GM12892 (cell line): ENCODE measurements at regions not wholly inside any gene's neighbourhood (a gene's known extent, or its start where the extent isn't known, plus 50 kb on each side); places are given as distances from the start of the nearest gene placed in this dataset.

ENCODE experiments used
- DNase-seq: peaks from one replicate; pipeline ENCODE4 v3.0.0; 2011; ENCODE audit not compliant: insufficient read length
- FAIRE-seq: peaks from 2 replicates; lab custom pipeline; 2011; peaks lifted over from hg19 to GRCh38; lab: Jason Lieb, UNC
- POLR2A ChIP-seq: IDR thresholded peaks from 2 replicates; pipeline ENCODE4 v1.6.1; 2011; ENCODE audit warnings: low read depth, low read length, control low read depth
- POLR2AphosphoS5 ChIP-seq: IDR thresholded peaks from 2 replicates; pipeline ENCODE4 v1.6.1; 2011; ENCODE audit warnings: low read depth, low read length, control low read depth
- TAF1 ChIP-seq: IDR thresholded peaks from 2 replicates; pipeline ENCODE4 v1.6.1; 2011; ENCODE audit warnings: low read depth, mild to moderate bottlenecking, control low read depth, low read length, borderline replicate concordance

DNA sequence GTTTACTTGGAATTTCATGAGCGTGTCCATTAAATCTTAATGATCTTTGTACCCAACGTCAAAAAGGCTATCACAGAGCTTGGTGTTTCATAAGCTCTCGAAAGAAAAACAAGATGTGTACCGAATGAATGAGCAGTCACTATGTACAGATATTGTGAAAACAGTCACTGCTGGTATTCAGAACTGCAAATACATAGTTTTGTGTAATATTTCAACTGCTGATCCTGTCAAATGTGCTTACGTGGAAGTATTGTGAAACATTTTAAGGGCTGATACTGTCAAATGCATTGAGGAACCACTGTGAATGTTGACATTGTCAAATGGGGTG lies 184.2 kb upstream of the KLHL29 start:
- TF ChIP-seq POLR2AphosphoS5 (no peak), POLR2A (no peak), TAF1 (no peak)
- DNase-seq (no peak), FAIRE-seq (no peak)

DNA sequence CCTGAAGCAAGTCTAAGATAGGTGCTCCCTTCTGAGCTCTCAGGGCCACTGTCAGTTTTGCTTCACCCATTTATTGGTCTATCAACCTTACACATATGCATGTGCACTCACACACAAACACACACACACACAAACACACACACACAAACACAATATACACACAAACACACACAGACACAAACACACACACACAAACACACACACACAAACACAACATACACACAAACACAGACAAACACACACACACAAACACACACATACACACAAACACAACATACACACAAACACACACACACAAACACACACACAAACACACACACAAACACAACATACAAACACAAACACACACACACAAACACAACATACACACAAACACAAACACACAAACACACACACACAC lies 181.6 kb upstream of the KLHL29 start:
- FAIRE-seq = peak; percentile 38
- TF ChIP-seq POLR2AphosphoS5 = no peak
- TF ChIP-seq POLR2A = no peak
- TF ChIP-seq TAF1 = no peak

DNA sequence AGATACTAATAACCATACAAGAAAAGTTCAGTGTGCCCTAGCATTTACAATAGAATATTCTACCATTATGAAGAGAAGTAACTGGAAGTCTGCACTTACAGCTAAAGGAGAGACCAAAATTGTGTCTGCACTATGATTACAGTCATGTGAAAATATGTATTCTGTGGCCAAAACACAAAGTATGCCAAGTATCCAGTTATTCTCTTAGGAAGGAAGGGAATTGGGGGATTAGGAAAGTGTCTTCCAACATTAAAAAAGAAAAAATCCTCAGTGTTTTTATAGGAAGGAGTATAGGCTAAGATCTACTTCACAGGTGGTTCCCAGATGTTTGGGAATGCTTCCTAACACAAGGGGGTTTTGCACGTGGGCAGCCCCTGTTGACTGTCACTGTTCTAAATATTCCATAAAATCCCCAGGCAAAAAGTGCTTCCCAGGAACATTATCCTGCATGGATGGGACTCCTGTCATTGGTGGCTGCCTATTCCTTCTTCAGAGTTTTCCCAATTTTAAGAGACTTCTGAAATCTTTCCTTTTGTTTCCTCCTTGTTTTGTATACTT lies 180.2 kb upstream of the KLHL29 start:
- no peak for DNase-seq
- FAIRE-seq = no peak
- TF ChIP-seq POLR2A (no peak), POLR2AphosphoS5 (no peak), TAF1 (no peak)

More for the DNA sequence above, 181.6 kb upstream of the KLHL29 start:
- DNase-seq = no peak

GRCh38 chr2:23206650-23207049 lies 178.3 kb upstream of the KLHL29 start:
- DNase-seq (no peak), FAIRE-seq (no peak)
- TF ChIP-seq POLR2A = no peak
- no peak for TF ChIP-seq POLR2AphosphoS5
- TF ChIP-seq TAF1 = no peak

DNA sequence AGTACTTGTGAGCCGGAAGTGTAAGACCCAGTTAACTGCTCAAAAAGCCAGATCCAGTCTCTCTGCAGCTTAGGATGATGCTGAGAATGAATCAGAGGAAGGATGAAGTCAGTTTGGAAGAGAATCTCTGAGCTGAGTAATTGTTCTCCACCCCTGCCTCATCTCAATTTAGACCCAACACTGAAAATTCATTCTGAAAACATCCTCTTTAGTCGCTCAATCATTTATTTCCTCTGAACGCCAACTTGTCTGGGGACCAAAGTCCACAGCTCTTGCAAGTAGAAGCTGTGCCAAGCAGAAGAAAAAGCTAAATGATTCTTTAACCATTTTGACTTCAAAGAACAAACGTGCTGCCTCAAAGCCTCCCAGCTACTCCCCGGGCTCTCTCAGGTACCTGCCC lies 177.1 kb upstream of the KLHL29 start:
- TF ChIP-seq TAF1 (no peak), POLR2AphosphoS5 (no peak), POLR2A (no peak)
- DNase-seq = no peak
- FAIRE-seq = no peak

DNA sequence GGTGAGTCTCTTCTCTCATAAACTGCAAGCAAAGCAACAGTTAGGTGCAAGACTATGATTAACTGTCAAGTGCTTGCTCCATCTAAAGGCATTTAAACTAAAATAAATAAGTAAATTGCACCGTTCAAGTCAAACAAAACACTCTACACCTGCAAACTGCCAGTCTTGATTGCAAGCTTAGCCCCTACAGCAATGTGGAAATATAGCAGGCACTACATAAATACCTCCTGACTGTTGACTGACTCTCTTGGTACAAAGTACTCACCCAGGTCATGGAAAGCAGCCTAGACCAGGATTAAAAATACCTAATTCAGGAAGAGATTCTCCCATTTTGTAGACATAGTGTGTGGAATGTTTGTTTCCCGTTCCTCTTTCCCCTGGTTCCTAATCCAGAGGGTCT lies 176.6 kb upstream of the KLHL29 start:
- TF ChIP-seq POLR2A = no peak
- TF ChIP-seq TAF1 = no peak
- no peak for TF ChIP-seq POLR2AphosphoS5
- DNase-seq (no peak), FAIRE-seq (no peak)

DNA sequence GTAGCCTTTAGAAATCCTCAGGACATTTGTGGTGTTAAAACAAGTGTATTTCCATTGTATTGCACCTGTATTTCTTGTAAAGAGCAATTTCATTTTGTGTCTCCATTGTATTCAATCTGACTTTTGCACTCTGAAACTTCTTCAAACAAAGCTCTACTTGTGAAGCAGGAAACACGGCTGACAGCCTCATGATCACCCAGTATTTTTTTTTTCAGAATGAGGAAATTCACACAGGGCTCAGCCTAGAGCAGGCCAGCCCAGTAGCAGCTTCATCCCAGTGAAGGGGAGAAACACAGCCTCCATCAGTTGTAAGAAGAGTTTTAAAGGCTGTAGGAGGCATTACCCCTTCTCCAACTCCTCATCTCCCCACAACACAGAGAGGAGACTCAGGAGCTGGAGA lies 175.9 kb upstream of the KLHL29 start:
- TF ChIP-seq POLR2AphosphoS5 = no peak
- TF ChIP-seq TAF1 = no peak
- TF ChIP-seq POLR2A = no peak
- DNase-seq (no peak), FAIRE-seq (no peak)

GRCh38 chr2:23211987-23212583 lies 172.9 kb upstream of the KLHL29 start:
- TF ChIP-seq POLR2AphosphoS5 (no peak), POLR2A (no peak), TAF1 (no peak)
- DNase-seq (no peak), FAIRE-seq (no peak)

GRCh38 chr2:23213196-23213595 lies 171.8 kb upstream of the KLHL29 start:
- no peak for DNase-seq
- TF ChIP-seq POLR2AphosphoS5 = no peak
- no peak for TF ChIP-seq POLR2A
- no peak for TF ChIP-seq TAF1
- FAIRE-seq = no peak

DNA sequence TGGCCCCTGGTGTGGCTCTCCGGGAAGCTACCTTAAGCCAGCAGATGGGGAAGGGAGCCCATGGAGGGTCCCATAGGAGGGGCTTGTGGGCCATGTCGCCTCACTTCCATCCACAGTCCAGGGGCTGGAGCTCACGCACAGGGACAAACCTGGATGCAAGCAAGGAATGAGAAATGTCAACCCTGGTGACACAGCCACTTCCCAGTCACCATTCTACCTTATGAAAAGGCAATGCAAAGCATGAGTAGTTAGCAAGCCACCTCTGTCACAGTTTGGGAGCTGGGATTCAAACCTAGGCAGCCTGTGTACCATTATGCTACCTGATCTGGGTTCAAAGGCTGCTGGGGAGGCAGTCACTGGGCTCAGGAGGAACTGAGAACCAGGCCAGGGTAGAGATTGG lies 170.0 kb upstream of the KLHL29 start:
- DNase-seq (no peak), FAIRE-seq (no peak)
- TF ChIP-seq POLR2A = no peak
- TF ChIP-seq TAF1 = no peak
- no peak for TF ChIP-seq POLR2AphosphoS5

DNA sequence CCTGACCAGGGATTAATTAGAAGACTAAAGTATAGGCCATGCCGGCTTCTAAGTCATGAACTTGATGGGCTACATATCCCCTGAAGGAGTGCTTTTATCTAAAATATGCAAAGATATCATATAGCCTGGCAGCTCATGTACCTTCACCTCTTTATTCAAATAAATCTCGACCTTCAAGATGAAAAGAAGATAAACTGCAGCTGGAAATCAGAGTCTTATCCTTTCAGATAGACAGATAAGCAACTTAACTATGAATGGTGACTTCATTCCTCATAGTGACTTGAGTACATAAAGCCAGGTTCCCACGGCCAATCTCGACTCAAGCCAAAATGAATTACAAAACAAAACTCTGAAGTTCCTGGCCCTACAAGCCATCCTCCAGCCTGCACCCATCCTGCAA lies 165.3 kb upstream of the KLHL29 start:
- no peak for FAIRE-seq
- no peak for TF ChIP-seq TAF1
- TF ChIP-seq POLR2A = no peak
- TF ChIP-seq POLR2AphosphoS5 = no peak
- no peak for DNase-seq

DNA sequence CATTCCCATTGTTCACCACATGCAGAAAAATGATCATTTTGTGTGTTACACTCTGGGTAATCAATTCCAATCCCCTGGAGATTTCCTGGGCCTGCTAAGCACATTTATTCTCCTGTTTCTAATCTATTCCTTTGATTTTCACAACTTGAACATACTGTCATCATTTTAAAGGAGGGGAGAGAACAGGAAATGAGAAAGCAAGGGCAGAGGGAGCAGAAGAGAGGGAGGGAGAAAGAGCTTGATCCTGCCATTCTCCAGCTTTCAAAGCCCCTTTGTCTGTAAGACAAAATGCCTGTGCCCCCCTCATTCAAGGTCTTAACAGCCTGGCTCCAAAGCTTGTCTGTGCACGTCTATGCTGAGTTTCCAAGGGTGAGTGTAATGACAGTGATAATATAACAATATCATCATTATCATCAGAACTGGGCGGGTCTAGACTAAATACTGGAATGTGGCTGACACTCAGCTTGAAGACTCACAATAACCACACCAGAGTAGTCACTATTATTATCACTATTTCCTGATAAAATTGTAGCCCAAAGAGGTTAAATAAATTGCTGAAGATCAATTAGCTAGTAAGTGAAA lies 164.4 kb upstream of the KLHL29 start:
- DNase-seq = no peak
- TF ChIP-seq POLR2A = no peak
- TF ChIP-seq POLR2AphosphoS5 = no peak
- TF ChIP-seq TAF1 = no peak
- FAIRE-seq = no peak

GRCh38 chr2:23221236-23221635 lies 163.7 kb upstream of the KLHL29 start:
- FAIRE-seq = no peak
- no peak for DNase-seq
- TF ChIP-seq POLR2AphosphoS5 (no peak), TAF1 (no peak), POLR2A (no peak)
